KMS-11 (cell line): ENCODE measurements at regions not wholly inside any gene's neighbourhood (a gene's known extent, or its start where the extent isn't known, plus 50 kb on each side); places are given as distances from the start of the nearest gene placed in this dataset.
"Not testable (repeated sequence)": the region's sequence is repeated elsewhere in the genome, so short reads cannot be mapped to it uniquely, and the experiment has no call there.

ENCODE experiments used
- H2AFZ ChIP-seq: fragments of 200-600 bp; sonication (generic); 2 replicates; pipeline ENCODE4 v1.6.1; 2016; ENCODE audit warnings: antibody characterized with exemption, mixed run types, low read depth
- H3K27ac ChIP-seq: fragments of 200-600 bp; sonication (generic); 2 replicates; pipeline ENCODE4 v1.6.1; 2016; ENCODE audit warnings: mild to moderate bottlenecking, mixed run types
- H3K27me3 ChIP-seq: fragments of 200-600 bp; sonication (generic); 2 replicates; pipeline ENCODE4 v1.6.1; 2017; ENCODE audit warnings: mild to moderate bottlenecking, low read depth, mixed run types, moderate library complexity; ENCODE audit not compliant: insufficient read depth
- H3K36me3 ChIP-seq: fragments of 200-600 bp; sonication (generic); 2 replicates; pipeline ENCODE4 v1.6.1; 2017; ENCODE audit warnings: mild to moderate bottlenecking, mixed run types; ENCODE audit not compliant: insufficient read depth
- H3K4me1 ChIP-seq: fragments of 200-600 bp; sonication (generic); 2 replicates; pipeline ENCODE4 v1.6.1; 2016; ENCODE audit warnings: mild to moderate bottlenecking, low read depth, mixed run types; ENCODE audit not compliant: poor library complexity, severe bottlenecking
- H3K4me2 ChIP-seq: fragments of 200-600 bp; sonication (generic); 2 replicates; pipeline ENCODE4 v1.7.0; 2016; ENCODE audit warnings: mild to moderate bottlenecking, mixed run types
- H3K4me3 ChIP-seq: fragments of 200-600 bp; sonication (generic); IDR thresholded peaks from 2 replicates; pipeline ENCODE4 v1.6.1; 2017; ENCODE audit warnings: low read depth, low read length, mixed read lengths; ENCODE audit not compliant: insufficient read depth
- H3K79me2 ChIP-seq: fragments of 200-600 bp; sonication (generic); 2 replicates; pipeline ENCODE4 v1.6.1; 2016; ENCODE audit warnings: low read depth, mixed run types; ENCODE audit not compliant: insufficient read depth
- H3K9ac ChIP-seq: fragments of 200-600 bp; sonication (generic); 2 replicates; pipeline ENCODE4 v1.6.1; 2016; ENCODE audit warnings: mild to moderate bottlenecking, mixed run types
- H4K20me1 ChIP-seq: fragments of 200-600 bp; sonication (generic); 2 replicates; pipeline ENCODE4 v1.6.1; 2016; ENCODE audit warnings: mild to moderate bottlenecking, mixed run types; ENCODE audit not compliant: insufficient read depth
- CTCF ChIP-seq: fragments of 200-600 bp; sonication (generic); conservative IDR thresholded peaks from 2 replicates; pipeline ENCODE4 v1.6.1; 2017; ENCODE audit warnings: low read depth, mild to moderate bottlenecking, antibody characterized with exemption, low read length, moderate library complexity, mixed read lengths

- Histone ChIP-seq H3K4me3 (no peak overlapping the region), H3K4me1 (no peaks in the 10 kb centered on the region), H3K27ac (no peak overlapping the region), H2AFZ (no peak overlapping the region), H3K36me3 (no peaks in the 10 kb centered on the region), H4K20me1 (no peaks in the 10 kb centered on the region), H3K9ac (no peak overlapping the region), H3K4me2 (no peak overlapping the region), H3K79me2 (no peaks in the 10 kb centered on the region), H3K27me3 (no peaks in the 10 kb centered on the region)
- no peak for TF ChIP-seq CTCF
These were observed 127.7 kb upstream of the LRRTM4 start for GRCh38 chr2:77649856-77650255.

GRCh38 chr2:77652499-77652898, 130.3 kb upstream of the LRRTM4 start:
- no peak for TF ChIP-seq CTCF
- Histone ChIP-seq H4K20me1 (no peaks in the 10 kb centered on the region), H3K9ac (no peak overlapping the region), H3K4me1 (no peaks in the 10 kb centered on the region), H3K79me2 (no peaks in the 10 kb centered on the region), H2AFZ (no peak overlapping the region), H3K27ac (no peak overlapping the region), H3K27me3 (no peaks in the 10 kb centered on the region), H3K4me2 (no peak overlapping the region), H3K4me3 (no peak overlapping the region), H3K36me3 (no peaks in the 10 kb centered on the region)

GRCh38 chr2:77664491-77664890, 142.3 kb upstream of the LRRTM4 start:
- no peak overlapping the region for H2AFZ ChIP-seq
- H3K4me3 ChIP-seq, result no peak overlapping the region
- H3K9ac ChIP-seq, result no peak overlapping the region
- no peaks in the 10 kb centered on the region for H3K4me1 ChIP-seq
- H3K27me3 ChIP-seq, result no peaks in the 10 kb centered on the region
- no peaks in the 10 kb centered on the region for H3K79me2 ChIP-seq
- no peak overlapping the region for H3K4me2 ChIP-seq
- H3K27ac ChIP-seq, result no peak overlapping the region
- no peaks in the 10 kb centered on the region for H3K36me3 ChIP-seq
- TF ChIP-seq CTCF, result no peak
- H4K20me1 ChIP-seq, result no peaks in the 10 kb centered on the region

GRCh38 chr2:77666251-77666980, 144.2 kb upstream of the LRRTM4 start:
- Histone ChIP-seq H2AFZ (no peak overlapping the region), H3K4me2 (no peak overlapping the region), H4K20me1 (no peaks in the 10 kb centered on the region), H3K27me3 (no peaks in the 10 kb centered on the region), H3K9ac (no peak overlapping the region), H3K27ac (no peak overlapping the region), H3K4me1 (no peaks in the 10 kb centered on the region), H3K4me3 (no peak overlapping the region), H3K79me2 (no peaks in the 10 kb centered on the region), H3K36me3 (no peaks in the 10 kb centered on the region)
- no peak for TF ChIP-seq CTCF

- H3K4me3 ChIP-seq, H3K27ac ChIP-seq, H3K79me2 ChIP-seq, H3K27me3 ChIP-seq, H3K4me1 ChIP-seq, H3K4me2 ChIP-seq, H3K9ac ChIP-seq, H3K36me3 ChIP-seq, H2AFZ ChIP-seq, H4K20me1 ChIP-seq: not testable (repeated sequence)
These were observed 162.6 kb upstream of the LRRTM4 start for GRCh38 chr2:77684543-77685319.
